ENCODE measurements at regions not wholly inside any gene's neighbourhood (a gene's known extent, or its start where the extent isn't known, plus 50 kb on each side); places are given as distances from the start of the nearest gene placed in this dataset.

DNA sequence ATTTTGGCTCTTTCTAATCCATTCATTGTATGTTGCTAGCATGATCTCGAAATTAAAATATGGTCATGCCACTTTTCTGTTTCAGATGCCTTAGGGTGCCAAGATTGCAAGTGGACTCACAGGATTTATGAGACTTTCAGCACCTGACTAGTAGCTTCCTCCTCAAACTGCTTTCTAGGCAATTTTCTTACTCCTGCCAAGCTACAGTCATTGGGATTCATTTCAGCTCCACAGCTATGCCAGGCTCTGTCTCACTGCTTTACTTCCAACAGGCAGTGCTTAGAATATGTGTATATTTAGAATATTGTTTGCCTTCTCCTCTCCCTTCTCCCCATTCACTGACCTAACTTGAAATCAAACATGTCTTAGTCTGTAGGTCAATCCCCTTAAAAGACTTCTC is 681.4 kb downstream of the TENT5A start:
- DNase-seq (ENCODE audit: low spot score) = no peak
- no peaks in the 10 kb centered on the region for H3K27me3 Mint-ChIP-seq (ENCODE audit: low read depth)
- CTCF ChIA-PET = no interaction called here
- H3K27ac Mint-ChIP-seq = no peak overlapping the region
- H3K9me3 Mint-ChIP-seq = peaks cover 6% of the 10 kb centered on the region
- no peak for ATAC-seq
- H3K36me3 Mint-ChIP-seq = no peaks in the 10 kb centered on the region
- TF ChIP-seq ZNF138 (CRISPR knock-in tag; conservative IDR thresholded peaks at IDR 0.05) (no peak), NR3C1 (CRISPR knock-in tag; conservative IDR thresholded peaks at IDR 0.05; ENCODE audit: low read depth) (no peak), TEAD1 (CRISPR knock-in tag; IDR thresholded peaks at IDR 0.05) (no peak)
- TF ChIP-seq, protein P1, sequence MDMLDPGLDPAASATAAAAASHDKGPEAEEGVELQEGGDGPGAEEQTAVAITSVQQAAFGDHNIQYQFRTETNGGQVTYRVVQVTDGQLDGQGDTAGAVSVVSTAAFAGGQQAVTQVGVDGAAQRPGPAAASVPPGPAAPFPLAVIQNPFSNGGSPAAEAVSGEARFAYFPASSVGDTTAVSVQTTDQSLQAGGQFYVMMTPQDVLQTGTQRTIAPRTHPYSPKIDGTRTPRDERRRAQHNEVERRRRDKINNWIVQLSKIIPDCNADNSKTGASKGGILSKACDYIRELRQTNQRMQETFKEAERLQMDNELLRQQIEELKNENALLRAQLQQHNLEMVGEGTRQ (CRISPR knock-in tag; IDR thresholded peaks at IDR 0.05) = no peak
- TF ChIP-seq, protein P2, sequence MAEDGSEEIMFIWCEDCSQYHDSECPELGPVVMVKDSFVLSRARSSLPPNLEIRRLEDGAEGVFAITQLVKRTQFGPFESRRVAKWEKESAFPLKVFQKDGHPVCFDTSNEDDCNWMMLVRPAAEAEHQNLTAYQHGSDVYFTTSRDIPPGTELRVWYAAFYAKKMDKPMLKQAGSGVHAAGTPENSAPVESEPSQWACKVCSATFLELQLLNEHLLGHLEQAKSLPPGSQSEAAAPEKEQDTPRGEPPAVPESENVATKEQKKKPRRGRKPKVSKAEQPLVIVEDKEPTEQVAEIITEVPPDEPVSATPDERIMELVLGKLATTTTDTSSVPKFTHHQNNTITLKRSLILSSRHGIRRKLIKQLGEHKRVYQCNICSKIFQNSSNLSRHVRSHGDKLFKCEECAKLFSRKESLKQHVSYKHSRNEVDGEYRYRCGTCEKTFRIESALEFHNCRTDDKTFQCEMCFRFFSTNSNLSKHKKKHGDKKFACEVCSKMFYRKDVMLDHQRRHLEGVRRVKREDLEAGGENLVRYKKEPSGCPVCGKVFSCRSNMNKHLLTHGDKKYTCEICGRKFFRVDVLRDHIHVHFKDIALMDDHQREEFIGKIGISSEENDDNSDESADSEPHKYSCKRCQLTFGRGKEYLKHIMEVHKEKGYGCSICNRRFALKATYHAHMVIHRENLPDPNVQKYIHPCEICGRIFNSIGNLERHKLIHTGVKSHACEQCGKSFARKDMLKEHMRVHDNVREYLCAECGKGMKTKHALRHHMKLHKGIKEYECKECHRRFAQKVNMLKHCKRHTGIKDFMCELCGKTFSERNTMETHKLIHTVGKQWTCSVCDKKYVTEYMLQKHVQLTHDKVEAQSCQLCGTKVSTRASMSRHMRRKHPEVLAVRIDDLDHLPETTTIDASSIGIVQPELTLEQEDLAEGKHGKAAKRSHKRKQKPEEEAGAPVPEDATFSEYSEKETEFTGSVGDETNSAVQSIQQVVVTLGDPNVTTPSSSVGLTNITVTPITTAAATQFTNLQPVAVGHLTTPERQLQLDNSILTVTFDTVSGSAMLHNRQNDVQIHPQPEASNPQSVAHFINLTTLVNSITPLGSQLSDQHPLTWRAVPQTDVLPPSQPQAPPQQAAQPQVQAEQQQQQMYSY (CRISPR knock-in tag; IDR thresholded peaks at IDR 0.05) = no peak
- TF ChIP-seq, protein P3, sequence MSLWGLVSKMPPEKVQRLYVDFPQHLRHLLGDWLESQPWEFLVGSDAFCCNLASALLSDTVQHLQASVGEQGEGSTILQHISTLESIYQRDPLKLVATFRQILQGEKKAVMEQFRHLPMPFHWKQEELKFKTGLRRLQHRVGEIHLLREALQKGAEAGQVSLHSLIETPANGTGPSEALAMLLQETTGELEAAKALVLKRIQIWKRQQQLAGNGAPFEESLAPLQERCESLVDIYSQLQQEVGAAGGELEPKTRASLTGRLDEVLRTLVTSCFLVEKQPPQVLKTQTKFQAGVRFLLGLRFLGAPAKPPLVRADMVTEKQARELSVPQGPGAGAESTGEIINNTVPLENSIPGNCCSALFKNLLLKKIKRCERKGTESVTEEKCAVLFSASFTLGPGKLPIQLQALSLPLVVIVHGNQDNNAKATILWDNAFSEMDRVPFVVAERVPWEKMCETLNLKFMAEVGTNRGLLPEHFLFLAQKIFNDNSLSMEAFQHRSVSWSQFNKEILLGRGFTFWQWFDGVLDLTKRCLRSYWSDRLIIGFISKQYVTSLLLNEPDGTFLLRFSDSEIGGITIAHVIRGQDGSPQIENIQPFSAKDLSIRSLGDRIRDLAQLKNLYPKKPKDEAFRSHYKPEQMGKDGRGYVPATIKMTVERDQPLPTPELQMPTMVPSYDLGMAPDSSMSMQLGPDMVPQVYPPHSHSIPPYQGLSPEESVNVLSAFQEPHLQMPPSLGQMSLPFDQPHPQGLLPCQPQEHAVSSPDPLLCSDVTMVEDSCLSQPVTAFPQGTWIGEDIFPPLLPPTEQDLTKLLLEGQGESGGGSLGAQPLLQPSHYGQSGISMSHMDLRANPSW (CRISPR knock-in tag; conservative IDR thresholded peaks at IDR 0.05; ENCODE audit: low read depth) = no peak
- POLR2A ChIA-PET = no interaction called here
- H3K4me1 Mint-ChIP-seq = peaks cover 16% of the 10 kb centered on the region
- H3K4me3 Mint-ChIP-seq = no peak overlapping the region

DNA sequence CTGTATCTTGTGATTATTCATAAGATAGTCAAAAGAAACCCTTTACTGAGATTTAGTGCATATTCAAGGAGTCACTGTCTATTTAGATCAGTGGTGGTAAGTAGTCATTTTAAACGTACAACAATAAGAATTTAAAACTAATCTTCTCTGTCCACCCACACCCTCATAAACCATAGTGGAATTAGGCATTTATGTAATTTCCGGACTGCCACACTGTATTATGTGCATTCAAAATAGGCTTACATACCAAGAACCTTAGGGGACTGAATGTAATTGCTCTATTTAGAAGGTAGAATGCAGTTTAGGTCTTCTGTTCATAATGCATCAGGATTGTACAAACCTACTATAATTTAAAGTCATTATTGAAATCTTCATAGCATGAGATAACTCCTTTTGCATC is 685.4 kb downstream of the TENT5A start:
- TF ChIP-seq, protein P4, sequence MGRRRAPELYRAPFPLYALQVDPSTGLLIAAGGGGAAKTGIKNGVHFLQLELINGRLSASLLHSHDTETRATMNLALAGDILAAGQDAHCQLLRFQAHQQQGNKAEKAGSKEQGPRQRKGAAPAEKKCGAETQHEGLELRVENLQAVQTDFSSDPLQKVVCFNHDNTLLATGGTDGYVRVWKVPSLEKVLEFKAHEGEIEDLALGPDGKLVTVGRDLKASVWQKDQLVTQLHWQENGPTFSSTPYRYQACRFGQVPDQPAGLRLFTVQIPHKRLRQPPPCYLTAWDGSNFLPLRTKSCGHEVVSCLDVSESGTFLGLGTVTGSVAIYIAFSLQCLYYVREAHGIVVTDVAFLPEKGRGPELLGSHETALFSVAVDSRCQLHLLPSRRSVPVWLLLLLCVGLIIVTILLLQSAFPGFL (CRISPR knock-in tag; IDR thresholded peaks at IDR 0.05; ENCODE audit: borderline replicate concordance) = no peak
- no peaks in the 10 kb centered on the region for H3K36me3 Mint-ChIP-seq
- DNase-seq (ENCODE audit: low spot score) (no peak), ATAC-seq (no peak)
- ChIA-PET CTCF (interaction anchor here (1.3 to 1.6 kb wide), 2 partner anchors 9 to 853 kb away, joined by 3 to 5 read pairs; no protein-coding TSS in a partner anchor), POLR2A (no interaction called here)
- peaks cover 6% of the 10 kb centered on the region for H3K9me3 Mint-ChIP-seq
- H3K27me3 Mint-ChIP-seq (ENCODE audit: low read depth) = no peaks in the 10 kb centered on the region
- peaks cover 33% of the 10 kb centered on the region for H3K4me1 Mint-ChIP-seq
- H3K27ac Mint-ChIP-seq = no peak overlapping the region
- no peak overlapping the region for H3K4me3 Mint-ChIP-seq

DNA sequence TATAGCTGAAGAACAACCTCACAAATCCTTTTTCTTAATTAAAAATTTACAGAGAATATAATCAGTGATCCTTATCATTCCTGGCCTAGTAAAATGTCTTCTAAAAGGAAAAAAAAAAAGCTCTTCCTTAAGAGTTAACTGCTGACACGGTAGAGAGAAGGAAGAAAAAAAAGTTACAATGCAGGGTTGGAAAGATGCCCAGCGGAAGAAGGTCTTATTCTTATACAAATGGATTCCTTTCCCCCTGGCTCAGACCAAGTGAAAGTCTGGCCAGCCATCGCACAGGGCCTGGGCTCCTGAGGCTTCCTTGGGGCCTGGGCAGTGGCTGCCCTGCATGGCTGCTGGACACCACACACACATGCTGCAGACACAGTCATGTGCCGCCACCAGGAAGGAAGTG is 688.6 kb downstream of the TENT5A start:
- Mint-ChIP-seq H3K27ac (no peak overlapping the region), H3K4me3 (no peak overlapping the region), H3K27me3 (ENCODE audit: low read depth) (no peaks in the 10 kb centered on the region), H3K4me1 (peaks cover 39% of the 10 kb centered on the region), H3K9me3 (no peaks in the 10 kb centered on the region), H3K36me3 (no peaks in the 10 kb centered on the region)
- ChIA-PET POLR2A (no interaction called here), CTCF (interaction anchor here (0.6 kb wide), 1 partner anchor 648 kb away, joined by 3 read pairs; no protein-coding TSS in a partner anchor)
- DNase-seq (ENCODE audit: low spot score) (no peak), ATAC-seq (no peak)
- TF ChIP-seq ZNF138 (CRISPR knock-in tag; conservative IDR thresholded peaks at IDR 0.05) (no peak), ZNF671 (CRISPR knock-in tag; IDR thresholded peaks at IDR 0.05) (no peak), ZNF317 (CRISPR knock-in tag; IDR thresholded peaks at IDR 0.05; ENCODE audit: borderline replicate concordance, low read depth) (no peak), TCF7 (CRISPR knock-in tag; IDR thresholded peaks at IDR 0.05; ENCODE audit: low read depth) (no peak), ELF4 (CRISPR knock-in tag; IDR thresholded peaks at IDR 0.05; ENCODE audit: low read depth) (no peak), NFATC4 (CRISPR knock-in tag; IDR thresholded peaks at IDR 0.05) (no peak), ZNF219 (CRISPR knock-in tag; IDR thresholded peaks at IDR 0.05; ENCODE audit: borderline replicate concordance) (no peak), GTF2I (CRISPR knock-in tag; conservative IDR thresholded peaks at IDR 0.05) (no peak)
- TF ChIP-seq, protein P5, sequence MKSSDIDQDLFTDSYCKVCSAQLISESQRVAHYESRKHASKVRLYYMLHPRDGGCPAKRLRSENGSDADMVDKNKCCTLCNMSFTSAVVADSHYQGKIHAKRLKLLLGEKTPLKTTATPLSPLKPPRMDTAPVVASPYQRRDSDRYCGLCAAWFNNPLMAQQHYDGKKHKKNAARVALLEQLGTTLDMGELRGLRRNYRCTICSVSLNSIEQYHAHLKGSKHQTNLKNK (CRISPR knock-in tag; IDR thresholded peaks at IDR 0.05) = no peak
- TF ChIP-seq, protein P6, sequence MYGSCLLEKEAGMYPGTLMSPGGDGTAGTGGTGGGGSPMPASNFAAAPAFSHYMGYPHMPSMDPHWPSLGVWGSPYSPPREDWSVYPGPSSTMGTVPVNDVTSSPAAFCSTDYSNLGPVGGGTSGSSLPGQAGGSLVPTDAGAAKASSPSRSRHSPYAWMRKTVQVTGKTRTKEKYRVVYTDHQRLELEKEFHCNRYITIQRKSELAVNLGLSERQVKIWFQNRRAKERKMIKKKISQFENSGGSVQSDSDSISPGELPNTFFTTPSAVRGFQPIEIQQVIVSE (CRISPR knock-in tag; IDR thresholded peaks at IDR 0.05; ENCODE audit: borderline replicate concordance) = no peak
- TF ChIP-seq, protein P7, sequence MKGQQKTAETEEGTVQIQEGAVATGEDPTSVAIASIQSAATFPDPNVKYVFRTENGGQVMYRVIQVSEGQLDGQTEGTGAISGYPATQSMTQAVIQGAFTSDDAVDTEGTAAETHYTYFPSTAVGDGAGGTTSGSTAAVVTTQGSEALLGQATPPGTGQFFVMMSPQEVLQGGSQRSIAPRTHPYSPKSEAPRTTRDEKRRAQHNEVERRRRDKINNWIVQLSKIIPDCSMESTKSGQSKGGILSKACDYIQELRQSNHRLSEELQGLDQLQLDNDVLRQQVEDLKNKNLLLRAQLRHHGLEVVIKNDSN (CRISPR knock-in tag; IDR thresholded peaks at IDR 0.05) = no peak
- TF ChIP-seq, protein P4 (CRISPR knock-in tag; IDR thresholded peaks at IDR 0.05; ENCODE audit: borderline replicate concordance) = no peak
- TF ChIP-seq, protein P8, sequence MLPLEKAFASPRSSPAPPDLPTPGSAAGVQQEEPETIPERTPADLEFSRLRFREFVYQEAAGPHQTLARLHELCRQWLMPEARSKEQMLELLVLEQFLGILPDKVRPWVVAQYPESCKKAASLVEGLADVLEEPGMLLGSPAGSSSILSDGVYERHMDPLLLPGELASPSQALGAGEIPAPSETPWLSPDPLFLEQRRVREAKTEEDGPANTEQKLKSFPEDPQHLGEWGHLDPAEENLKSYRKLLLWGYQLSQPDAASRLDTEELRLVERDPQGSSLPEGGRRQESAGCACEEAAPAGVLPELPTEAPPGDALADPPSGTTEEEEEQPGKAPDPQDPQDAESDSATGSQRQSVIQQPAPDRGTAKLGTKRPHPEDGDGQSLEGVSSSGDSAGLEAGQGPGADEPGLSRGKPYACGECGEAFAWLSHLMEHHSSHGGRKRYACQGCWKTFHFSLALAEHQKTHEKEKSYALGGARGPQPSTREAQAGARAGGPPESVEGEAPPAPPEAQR (CRISPR knock-in tag; IDR thresholded peaks at IDR 0.05) = no peak

Measured in WTC11 (cell line).